HepG2 (cell line): ENCODE measurements at regions not wholly inside any gene's neighbourhood (a gene's known extent, or its start where the extent isn't known, plus 50 kb on each side); places are given as distances from the start of the nearest gene placed in this dataset.

Experiments
- ATAC-seq: fragments of 200-7000 bp; cut with Tn5 transposase; 3 replicates; pipeline ENCODE4 v1.9.1; 2020; ENCODE audit warnings: mild to moderate bottlenecking, moderate library complexity
- BruUV-seq: library from RNA; stranded (reverse); fragments of 400-500 nt; replicated peaks from 2 replicates; lab custom pipeline; 2021; lab: Mats Ljungman, UMichigan
- CTCF ChIA-PET: fragments of 300-600 bp; formaldehyde crosslinking; extraction: SDS; loops from one replicate; lab custom pipeline; 2021; ENCODE audit warnings: low total read pairs, inconsistent platforms, low intra/inter-chr PET ratio; lab: Yijun Ruan, JAX
- POLR2A ChIA-PET: fragments of 350-600 bp; sonication (Branson Sonifier 250); formaldehyde crosslinking; loops from one replicate; lab custom pipeline; 2020; ENCODE audit warnings: antibody characterized with exemption, inconsistent platforms; lab: Yijun Ruan, JAX
- DNase-seq: peaks from one replicate; pipeline ENCODE4 v3.0.0-alpha.2; 2015; ENCODE audit warnings: low spot score
- FAIRE-seq: peaks from 3 replicates; lab custom pipeline; 2011; peaks lifted over from hg19 to GRCh38; lab: Jason Lieb, UNC
- H2AFZ ChIP-seq: one replicate; pipeline ENCODE4 v1.6.1; 2011; ENCODE audit warnings: low read length, inconsistent platforms
- H3K27ac ChIP-seq: fragments of 300-600 bp; 3 replicates; pipeline ENCODE4 v1.8.0; 2011; ENCODE audit warnings: mixed run types, mild to moderate bottlenecking, mixed read lengths, low read length, inconsistent platforms; ENCODE audit not compliant: insufficient read depth; ENCODE audit errors: extremely low read length
- H3K27me3 ChIP-seq, 2 experiments: fragments of 200-600 bp in 1 of 2; 2 replicates in 1 of 2; 3 replicates in 1 of 2; pipeline versions ENCODE4 v1.6.0 to v1.8.0; 2011; ENCODE audit warnings: low read length in 2 of 2, mild to moderate bottlenecking in 2 of 2, moderate library complexity in 2 of 2, inconsistent platforms in 1 of 2; ENCODE audit not compliant: insufficient read depth in 2 of 2, control insufficient read depth in 1 of 2
- H3K36me3 ChIP-seq, 2 experiments: fragments of 200-600 bp in 1 of 2; replicated peaks in 1 of 2; 2 replicates in 1 of 2; 3 replicates in 1 of 2; pipeline versions ENCODE4 v1.5.1 to v1.8.0; 2011; ENCODE audit warnings: low read length in 2 of 2, inconsistent platforms in 1 of 2; ENCODE audit not compliant: insufficient read depth in 2 of 2, control insufficient read depth in 1 of 2
- H3K4me1 ChIP-seq: 2 replicates; pipeline ENCODE4 v1.5.1; 2012; ENCODE audit warnings: low read length, inconsistent platforms; ENCODE audit not compliant: insufficient read depth
- H3K4me2 ChIP-seq: 2 replicates; pipeline ENCODE4 v1.6.0; 2011; ENCODE audit warnings: low read depth, low read length, inconsistent platforms
- H3K4me3 ChIP-seq, 3 experiments: fragments of 200-600 bp in 1 of 3; sonication (generic), shearing (Covaris generic) in 1 of 3; replicated peaks in 1 of 3; 2 replicates each; pipeline ENCODE4 v1.5.1; 2011 to 2016; ENCODE audit warnings: low read length in 3 of 3, inconsistent platforms in 2 of 3, low read depth in 2 of 3, mild to moderate bottlenecking in 2 of 3, control low read depth in 1 of 3, mixed read lengths in 1 of 3; ENCODE audit not compliant: insufficient read depth in 1 of 3
- H3K79me2 ChIP-seq: one replicate; pipeline ENCODE4 v1.6.1; 2011; ENCODE audit warnings: low read length, inconsistent platforms; ENCODE audit not compliant: insufficient read depth
- H3K9ac ChIP-seq: 2 replicates; pipeline ENCODE4 v1.6.0; 2011; ENCODE audit warnings: mild to moderate bottlenecking, low read depth, low read length, inconsistent platforms; ENCODE audit not compliant: insufficient read depth
- H3K9me3 ChIP-seq: 2 replicates; pipeline ENCODE4 v1.5.1; 2012; ENCODE audit warnings: mild to moderate bottlenecking, low read length
- H4K20me1 ChIP-seq: 2 replicates; pipeline ENCODE4 v1.6.0; 2011; ENCODE audit warnings: inconsistent platforms, mild to moderate bottlenecking, low read length, moderate library complexity; ENCODE audit not compliant: insufficient read depth
- ASH2L ChIP-seq: fragments of 300-600, 200-600 bp; sonication (generic); IDR thresholded peaks from 2 replicates; pipeline ENCODE4 v1.7.0; 2017; ENCODE audit warnings: low read depth, mild to moderate bottlenecking, moderate library complexity, mixed read lengths, low read length; ENCODE audit not compliant: insufficient read length
- CREBL2 ChIP-seq: sonication (generic); formaldehyde crosslinking; IDR thresholded peaks from 2 replicates; pipeline ENCODE4 v1.8.1; 2023; ENCODE audit warnings: missing genetic modification reagents, mild to moderate bottlenecking, borderline replicate concordance
- HMG20A ChIP-seq: IDR thresholded peaks from 2 replicates; pipeline ENCODE4 v1.6.1; 2016; ENCODE audit warnings: borderline replicate concordance
- JUNB ChIP-seq: sonication (generic); formaldehyde crosslinking; IDR thresholded peaks from 2 replicates; pipeline ENCODE4 v1.8.0; 2022; ENCODE audit warnings: missing genetic modification reagents, mild to moderate bottlenecking, borderline replicate concordance
- MATR3 ChIP-seq: sonication (generic); formaldehyde crosslinking; IDR thresholded peaks from 2 replicates; pipeline ENCODE4 v1.4.0; 2020; ENCODE audit warnings: missing genetic modification reagents
- MNT ChIP-seq: fragments of 450-650 bp; IDR thresholded peaks from 2 replicates; pipeline ENCODE4 v1.6.1; 2016
- RFXANK ChIP-seq: IDR thresholded peaks from 2 replicates; pipeline ENCODE4 v1.6.1; 2016
- SMYD3 ChIP-seq: sonication (generic); formaldehyde crosslinking; IDR thresholded peaks from 2 replicates; pipeline ENCODE4 v1.8.1; 2023; ENCODE audit warnings: mild to moderate bottlenecking, missing genetic modification reagents
- ZBTB37 ChIP-seq: sonication (generic); formaldehyde crosslinking; IDR thresholded peaks from 2 replicates; pipeline ENCODE4 v1.4.0; 2020; ENCODE audit warnings: mild to moderate bottlenecking, missing genetic modification reagents
- ZNF660 ChIP-seq: sonication (generic); formaldehyde crosslinking; IDR thresholded peaks from 2 replicates; pipeline ENCODE4 v1.5.1; 2020; ENCODE audit warnings: mild to moderate bottlenecking, low read depth, missing genetic modification reagents, borderline replicate concordance
- ZNF772 ChIP-seq: sonication (generic); formaldehyde crosslinking; IDR thresholded peaks from 2 replicates; pipeline ENCODE4 v1.5.0; 2020; ENCODE audit warnings: mild to moderate bottlenecking, missing genetic modification reagents
- WGBS: methylation state at CpG from one replicate; pipeline ENCODE4 v1.1.6; 2017; ENCODE audit warnings: low lambda C conversion rate; 5-methylcytosine and 5-hydroxymethylcytosine counted together
- in situ Hi-C: cut with HindIII; loops from 2 replicates; pipeline ENCODE4 v1.10.0; 2017; ENCODE audit warnings: low pct_unique_long_range_greater_than_20kb; ENCODE audit not compliant: extremely low pct_ligation_motif_present
- intact Hi-C: fragments of 100-400 bp; cut with micrococcal nuclease; formaldehyde crosslinking; loops from one replicate; pipeline ENCODE4 v1.10.0; 2022; ENCODE audit not compliant: unreplicated experiment

- TF ChIP-seq ZBTB37 (CRISPR knock-in tag) = no peak
- TF ChIP-seq RFXANK = no peak
- TF ChIP-seq, all 625 proteins: peak for 0
Observed at GRCh38 chr1:98322966-98323365, 338.6 kb upstream of the SNX7 start (continued).

GRCh38 chr1:98322086-98322485 lies 339.4 kb upstream of the SNX7 start:
- BruUV-seq = no TSS peak
- no peak for FAIRE-seq

More at GRCh38 chr1:98322086-98322485, 339.4 kb upstream of the SNX7 start:
- H3K36me3 ChIP-seq = no peaks in the 10 kb centered on the region
- in situ Hi-C loops (no loop called here), intact Hi-C loops (no loop called here)
- no peak for DNase-seq
- no peaks in the 10 kb centered on the region for H3K27me3 ChIP-seq
- ChIA-PET CTCF (no interaction called here), POLR2A (no interaction called here)
- no peak overlapping the region for H3K4me3 ChIP-seq
- H2AFZ ChIP-seq = no peak overlapping the region
- H3K4me1 ChIP-seq = no peaks in the 10 kb centered on the region
- no peak overlapping the region for H3K4me2 ChIP-seq
- TF ChIP-seq MATR3 (CRISPR knock-in tag) = no peak
- no peak for TF ChIP-seq HMG20A (CRISPR knock-in tag)
- TF ChIP-seq ZNF660 (CRISPR knock-in tag) = no peak
- TF ChIP-seq SMYD3 (CRISPR knock-in tag) = no peak
- TF ChIP-seq MNT = no peak
- TF ChIP-seq JUNB = no peak
- TF ChIP-seq ZNF772 = no peak
- TF ChIP-seq CREBL2 (CRISPR knock-in tag) = no peak
- TF ChIP-seq ASH2L = no peak
- no peaks in the 10 kb centered on the region for H3K9me3 ChIP-seq
- H4K20me1 ChIP-seq = no peaks in the 10 kb centered on the region
- ATAC-seq = no peak
- WGBS = 0% methylated on average over 1 of the region's 1 CpG
- H3K27ac ChIP-seq = no peak overlapping the region
- H3K79me2 ChIP-seq = no peaks in the 10 kb centered on the region
- no peak overlapping the region for H3K9ac ChIP-seq
